ENCODE measurements at regions not wholly inside any gene's neighbourhood (a gene's known extent, or its start where the extent isn't known, plus 50 kb on each side); places are given as distances from the start of the nearest gene placed in this dataset.

DNA sequence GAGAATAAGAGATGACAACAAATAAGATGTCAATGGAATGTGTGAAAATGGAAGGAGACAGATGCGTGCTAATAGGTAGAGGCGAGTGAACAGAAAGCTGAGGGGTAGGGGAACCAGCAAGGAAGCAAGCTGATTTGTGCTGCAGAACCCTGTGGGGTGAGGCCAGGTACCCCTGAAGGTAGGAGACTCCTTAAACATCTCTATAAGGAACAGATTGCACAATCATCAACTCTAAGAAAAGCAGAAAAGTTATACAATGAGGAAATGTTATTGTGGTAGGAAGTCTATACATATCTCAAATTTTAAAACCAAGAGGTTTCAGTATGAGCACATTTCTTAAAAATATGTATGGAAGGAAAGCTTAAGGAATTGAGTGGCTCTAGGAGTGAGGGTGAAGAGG, 315.0 kb upstream of the TPM1 start:
- no peak overlapping the region for H3K4me3 ChIP-seq (ENCODE audit: low read depth, low read length)
- DNase-seq (ENCODE audit: low read depth) = no peak
- TF ChIP-seq, protein P1, sequence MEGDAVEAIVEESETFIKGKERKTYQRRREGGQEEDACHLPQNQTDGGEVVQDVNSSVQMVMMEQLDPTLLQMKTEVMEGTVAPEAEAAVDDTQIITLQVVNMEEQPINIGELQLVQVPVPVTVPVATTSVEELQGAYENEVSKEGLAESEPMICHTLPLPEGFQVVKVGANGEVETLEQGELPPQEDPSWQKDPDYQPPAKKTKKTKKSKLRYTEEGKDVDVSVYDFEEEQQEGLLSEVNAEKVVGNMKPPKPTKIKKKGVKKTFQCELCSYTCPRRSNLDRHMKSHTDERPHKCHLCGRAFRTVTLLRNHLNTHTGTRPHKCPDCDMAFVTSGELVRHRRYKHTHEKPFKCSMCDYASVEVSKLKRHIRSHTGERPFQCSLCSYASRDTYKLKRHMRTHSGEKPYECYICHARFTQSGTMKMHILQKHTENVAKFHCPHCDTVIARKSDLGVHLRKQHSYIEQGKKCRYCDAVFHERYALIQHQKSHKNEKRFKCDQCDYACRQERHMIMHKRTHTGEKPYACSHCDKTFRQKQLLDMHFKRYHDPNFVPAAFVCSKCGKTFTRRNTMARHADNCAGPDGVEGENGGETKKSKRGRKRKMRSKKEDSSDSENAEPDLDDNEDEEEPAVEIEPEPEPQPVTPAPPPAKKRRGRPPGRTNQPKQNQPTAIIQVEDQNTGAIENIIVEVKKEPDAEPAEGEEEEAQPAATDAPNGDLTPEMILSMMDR (IDR thresholded peaks at IDR 0.05; ENCODE audit: insufficient read depth, low read depth, low read length, missing control alignments) = no peak

DNA sequence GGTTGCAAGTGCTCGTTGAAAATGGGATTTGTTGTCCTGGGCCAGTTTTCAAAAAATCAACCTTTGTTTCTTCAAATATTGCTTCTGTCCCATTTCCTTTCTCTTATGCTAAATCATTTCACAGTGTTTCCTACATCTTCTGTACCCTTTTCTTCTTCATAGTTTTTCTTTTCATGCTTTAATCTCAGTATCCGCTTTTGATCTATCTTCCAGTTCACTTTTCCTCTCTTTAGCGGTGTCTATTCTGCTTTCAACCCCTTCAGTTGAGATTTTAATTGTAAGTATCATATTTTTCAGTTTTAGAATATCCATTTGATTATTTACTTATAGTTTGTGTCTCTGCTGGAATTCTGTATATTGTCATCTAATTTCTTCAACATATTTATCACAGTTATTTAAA, 311.7 kb upstream of the TPM1 start:
- TF ChIP-seq, protein P1 (IDR thresholded peaks at IDR 0.05; ENCODE audit: insufficient read depth, low read depth, low read length, missing control alignments) = no peak
- DNase-seq (ENCODE audit: low read depth) = no peak
- no peak overlapping the region for H3K4me3 ChIP-seq (ENCODE audit: low read depth, low read length)

DNA sequence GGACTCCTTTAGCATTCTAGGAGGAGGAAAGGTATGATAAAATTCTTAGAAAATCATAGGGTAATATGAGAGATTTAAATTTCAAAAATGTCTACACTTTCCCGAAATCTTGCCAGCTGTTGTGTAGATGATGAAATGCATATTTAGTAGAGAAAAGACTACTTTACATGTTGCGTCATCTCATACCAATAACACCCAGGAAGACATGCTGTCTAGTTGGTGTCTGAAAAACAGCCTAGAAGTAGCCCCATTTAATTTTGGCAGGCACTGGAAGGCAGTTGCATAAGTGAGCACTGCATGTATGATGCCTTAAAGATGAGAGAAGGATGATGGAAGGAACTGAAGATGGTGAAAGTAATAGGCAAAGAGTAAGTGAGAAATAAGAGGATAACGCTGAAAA, 310.5 kb upstream of the TPM1 start:
- H3K4me3 ChIP-seq (ENCODE audit: low read depth, low read length) = no peak overlapping the region
- DNase-seq (ENCODE audit: low read depth) = no peak
- TF ChIP-seq, protein P1 (IDR thresholded peaks at IDR 0.05; ENCODE audit: insufficient read depth, low read depth, low read length, missing control alignments) = no peak

DNA sequence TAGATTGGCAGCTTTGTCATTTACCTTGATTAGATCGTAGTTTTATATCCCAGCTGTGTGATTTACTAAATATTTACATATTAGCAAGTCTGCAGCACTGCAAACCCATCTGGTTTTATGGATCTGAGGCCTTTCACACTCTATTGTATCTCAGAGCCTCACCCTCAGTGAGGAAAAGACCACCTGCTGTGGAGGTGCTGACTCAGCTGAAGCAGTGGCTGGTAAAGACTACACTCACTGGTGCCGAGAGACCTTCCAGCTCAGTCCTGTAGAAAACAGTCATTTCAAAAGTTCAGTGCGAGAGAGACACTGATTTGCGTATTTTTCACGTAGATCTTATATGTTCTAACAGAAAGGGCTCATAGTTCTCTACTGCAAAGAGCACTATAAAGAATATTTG, 307.8 kb upstream of the TPM1 start:
- TF ChIP-seq, protein P1 (IDR thresholded peaks at IDR 0.05; ENCODE audit: insufficient read depth, low read depth, low read length, missing control alignments) = no peak
- no peak overlapping the region for H3K4me3 ChIP-seq (ENCODE audit: low read depth, low read length)
- DNase-seq (ENCODE audit: low read depth) = no peak

DNA sequence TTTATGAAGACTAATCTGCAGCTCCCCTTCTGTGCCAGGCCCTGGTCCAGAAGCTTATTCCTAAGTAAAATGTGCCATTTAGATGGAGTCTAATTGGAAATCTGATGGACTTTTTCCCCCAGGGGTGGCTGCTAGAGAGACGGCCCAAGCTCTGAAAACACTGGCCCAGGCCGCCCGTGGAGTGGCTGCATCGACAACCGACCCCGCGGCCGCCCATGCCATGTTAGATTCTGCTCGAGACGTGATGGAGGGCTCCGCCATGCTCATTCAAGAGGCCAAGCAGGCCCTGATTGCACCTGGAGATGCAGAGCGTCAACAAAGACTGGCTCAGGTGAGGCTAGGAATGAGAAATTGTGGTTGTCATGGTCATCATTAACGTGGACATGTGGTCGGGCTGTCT, 305.8 kb upstream of the TPM1 start:
- DNase-seq (ENCODE audit: low read depth) = no peak
- TF ChIP-seq, protein P1 (IDR thresholded peaks at IDR 0.05; ENCODE audit: insufficient read depth, low read depth, low read length, missing control alignments) = no peak
- no peak overlapping the region for H3K4me3 ChIP-seq (ENCODE audit: low read depth, low read length)

DNA sequence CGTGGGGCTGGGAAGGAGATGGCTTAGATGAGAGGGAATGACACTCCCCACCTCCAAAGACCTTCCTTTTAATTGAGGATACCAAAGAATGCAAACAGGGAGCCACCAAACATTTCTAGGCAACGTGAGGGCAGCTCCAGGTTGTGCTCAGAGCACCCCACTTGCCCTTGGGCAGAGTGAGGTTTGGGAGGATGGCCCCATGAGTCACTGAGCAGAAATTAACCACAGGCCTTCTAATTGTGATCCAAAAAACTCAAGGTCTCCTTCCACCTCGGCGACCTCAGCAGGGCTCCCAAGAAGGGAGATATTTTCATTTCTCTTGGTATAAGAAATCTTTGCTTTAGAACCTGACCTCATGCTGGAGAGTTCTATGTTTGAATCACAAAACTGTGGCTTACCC, 305.0 kb upstream of the TPM1 start:
- no peak for DNase-seq (ENCODE audit: low read depth)
- H3K4me3 ChIP-seq (ENCODE audit: low read depth, low read length) = no peak overlapping the region
- TF ChIP-seq, protein P1 (IDR thresholded peaks at IDR 0.05; ENCODE audit: insufficient read depth, low read depth, low read length, missing control alignments) = no peak

DNA sequence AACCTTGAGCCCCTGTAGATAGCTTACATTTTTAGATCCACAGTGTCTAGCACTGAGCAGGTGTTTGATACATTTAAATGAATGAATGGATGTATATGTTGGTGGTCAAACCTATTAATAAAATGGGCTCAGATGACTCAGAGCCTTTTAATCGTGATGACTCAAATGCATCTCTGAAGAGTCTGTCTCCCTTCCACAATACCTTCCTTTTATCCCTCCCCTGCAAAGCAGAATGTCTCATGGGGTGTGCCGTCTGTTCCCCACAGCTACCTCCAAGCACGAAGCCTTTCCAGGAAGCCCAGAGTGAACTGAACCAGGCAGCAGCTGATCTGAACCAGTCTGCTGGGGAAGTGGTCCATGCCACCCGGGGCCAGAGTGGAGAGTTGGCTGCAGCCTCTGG, 303.5 kb upstream of the TPM1 start:
- no peak for DNase-seq (ENCODE audit: low read depth)
- H3K4me3 ChIP-seq (ENCODE audit: low read depth, low read length) = no peak overlapping the region
- TF ChIP-seq, protein P1 (IDR thresholded peaks at IDR 0.05; ENCODE audit: insufficient read depth, low read depth, low read length, missing control alignments) = no peak
